Peyer's patch (tissue), 4 donors: ENCODE measurements at regions not wholly inside any gene's neighbourhood (a gene's known extent, or its start where the extent isn't known, plus 50 kb on each side); places are given as distances from the start of the nearest gene placed in this dataset.

ENCODE experiments used
- POLR2A ChIP-seq, 2 donors: fragments of 450-650 bp; IDR thresholded peaks; one replicate each; pipeline ENCODE4 v1.5.1; 2017; ENCODE audit warnings: antibody characterized with exemption in 2 of 2, mild to moderate bottlenecking in 2 of 2, moderate library complexity in 2 of 2
- TF ChIP-seq, protein P1 (sequence below), 6 experiments: fragments of 450-650 bp in 4 of 6; fragments of 200-600 bp in 2 of 6; sonication (generic) in 1 of 6; IDR thresholded peaks; one replicate each; pipeline ENCODE4 v1.5.1; 2017 to 2019; ENCODE audit warnings: antibody characterized with exemption in 6 of 6, mild to moderate bottlenecking in 3 of 6, moderate library complexity in 1 of 6

DNA sequence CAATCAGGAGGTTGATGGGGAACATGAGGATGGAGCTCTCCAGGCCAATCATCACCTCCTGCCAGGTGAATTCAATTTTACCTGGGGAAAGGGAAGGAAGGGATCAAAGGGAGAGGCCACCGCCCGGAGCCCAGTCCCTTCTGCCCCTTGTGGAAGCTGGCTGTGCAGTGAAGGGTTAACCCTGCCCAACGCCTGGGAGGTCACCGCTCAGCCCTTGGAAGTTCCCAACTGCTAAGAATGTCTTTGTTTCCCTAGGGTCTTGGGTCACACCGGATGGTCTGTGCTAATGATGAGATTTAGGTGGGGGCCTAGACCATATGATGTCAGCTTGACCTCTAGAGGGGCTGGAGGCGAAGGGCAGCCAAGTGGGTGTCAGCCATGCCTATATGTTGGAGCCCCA, 52.1 kb upstream of the GCSH start:
- TF ChIP-seq, protein P1, sequence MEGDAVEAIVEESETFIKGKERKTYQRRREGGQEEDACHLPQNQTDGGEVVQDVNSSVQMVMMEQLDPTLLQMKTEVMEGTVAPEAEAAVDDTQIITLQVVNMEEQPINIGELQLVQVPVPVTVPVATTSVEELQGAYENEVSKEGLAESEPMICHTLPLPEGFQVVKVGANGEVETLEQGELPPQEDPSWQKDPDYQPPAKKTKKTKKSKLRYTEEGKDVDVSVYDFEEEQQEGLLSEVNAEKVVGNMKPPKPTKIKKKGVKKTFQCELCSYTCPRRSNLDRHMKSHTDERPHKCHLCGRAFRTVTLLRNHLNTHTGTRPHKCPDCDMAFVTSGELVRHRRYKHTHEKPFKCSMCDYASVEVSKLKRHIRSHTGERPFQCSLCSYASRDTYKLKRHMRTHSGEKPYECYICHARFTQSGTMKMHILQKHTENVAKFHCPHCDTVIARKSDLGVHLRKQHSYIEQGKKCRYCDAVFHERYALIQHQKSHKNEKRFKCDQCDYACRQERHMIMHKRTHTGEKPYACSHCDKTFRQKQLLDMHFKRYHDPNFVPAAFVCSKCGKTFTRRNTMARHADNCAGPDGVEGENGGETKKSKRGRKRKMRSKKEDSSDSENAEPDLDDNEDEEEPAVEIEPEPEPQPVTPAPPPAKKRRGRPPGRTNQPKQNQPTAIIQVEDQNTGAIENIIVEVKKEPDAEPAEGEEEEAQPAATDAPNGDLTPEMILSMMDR (IDR thresholded peaks at IDR 0.05), result no peak
- no peak for TF ChIP-seq POLR2A (IDR thresholded peaks at IDR 0.05)
